ENCODE measurements at regions not wholly inside any gene's neighbourhood (a gene's known extent, or its start where the extent isn't known, plus 50 kb on each side); places are given as distances from the start of the nearest gene placed in this dataset.
"Not testable (repeated sequence)": the region's sequence is repeated elsewhere in the genome, so short reads cannot be mapped to it uniquely, and the experiment has no call there.

DNA sequence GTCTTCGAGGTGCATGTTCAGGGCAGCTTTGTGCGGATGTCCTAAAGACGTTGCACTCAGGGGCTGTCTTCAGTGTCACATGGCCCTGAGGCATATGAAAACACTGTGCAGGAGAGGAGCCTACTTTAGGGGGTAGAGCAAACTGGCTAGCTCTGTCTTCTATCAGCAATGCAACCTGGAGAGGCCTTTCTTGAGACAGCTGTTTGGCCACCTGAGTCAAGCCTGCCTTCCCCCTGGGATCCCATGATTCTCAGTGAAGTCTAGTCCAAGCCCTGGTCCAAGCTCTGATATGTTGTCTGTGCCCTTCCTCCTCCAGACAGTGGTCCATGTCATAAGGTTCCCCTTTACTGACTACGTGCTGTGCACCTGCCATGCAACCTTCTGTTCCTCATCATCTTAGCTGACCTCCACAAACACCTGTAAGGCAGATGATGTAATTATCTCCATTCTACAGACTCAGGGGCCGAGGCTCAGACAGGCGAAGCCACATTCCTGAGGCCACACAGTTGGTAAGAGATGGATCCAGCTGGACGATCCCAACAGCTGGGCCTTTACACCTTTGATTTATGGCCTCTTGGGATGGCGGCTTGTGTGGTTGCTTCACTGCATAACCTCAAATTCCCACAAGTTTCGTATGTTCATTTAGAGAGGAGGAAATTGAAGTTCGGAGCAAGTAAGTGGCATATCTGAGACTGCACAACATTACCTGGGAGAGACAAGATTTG lies 109.9 kb downstream of the COPS8 start:
- no peak for DNase-seq (ENCODE audit: low read depth, low spot score)

DNA sequence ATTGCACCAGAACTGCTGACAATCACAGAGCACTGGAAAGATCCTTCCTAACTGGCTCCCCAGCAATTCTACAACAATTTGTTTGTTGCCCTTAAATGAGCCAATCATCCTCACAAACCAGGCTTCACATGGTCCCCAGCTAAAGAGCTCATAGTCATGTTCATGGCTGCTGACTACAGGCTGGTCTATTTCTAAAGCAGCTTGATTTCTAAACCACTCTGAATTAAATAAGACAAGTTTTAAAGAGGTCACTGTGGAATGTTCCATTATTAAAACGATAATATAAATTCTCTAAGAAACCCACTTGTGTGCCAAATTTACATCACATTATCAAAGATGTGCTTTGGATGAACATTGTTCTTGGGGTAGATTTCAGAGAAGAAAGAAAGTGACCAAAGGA lies 110.7 kb downstream of the COPS8 start:
- no peak for DNase-seq (ENCODE audit: low read depth, low spot score)

DNA sequence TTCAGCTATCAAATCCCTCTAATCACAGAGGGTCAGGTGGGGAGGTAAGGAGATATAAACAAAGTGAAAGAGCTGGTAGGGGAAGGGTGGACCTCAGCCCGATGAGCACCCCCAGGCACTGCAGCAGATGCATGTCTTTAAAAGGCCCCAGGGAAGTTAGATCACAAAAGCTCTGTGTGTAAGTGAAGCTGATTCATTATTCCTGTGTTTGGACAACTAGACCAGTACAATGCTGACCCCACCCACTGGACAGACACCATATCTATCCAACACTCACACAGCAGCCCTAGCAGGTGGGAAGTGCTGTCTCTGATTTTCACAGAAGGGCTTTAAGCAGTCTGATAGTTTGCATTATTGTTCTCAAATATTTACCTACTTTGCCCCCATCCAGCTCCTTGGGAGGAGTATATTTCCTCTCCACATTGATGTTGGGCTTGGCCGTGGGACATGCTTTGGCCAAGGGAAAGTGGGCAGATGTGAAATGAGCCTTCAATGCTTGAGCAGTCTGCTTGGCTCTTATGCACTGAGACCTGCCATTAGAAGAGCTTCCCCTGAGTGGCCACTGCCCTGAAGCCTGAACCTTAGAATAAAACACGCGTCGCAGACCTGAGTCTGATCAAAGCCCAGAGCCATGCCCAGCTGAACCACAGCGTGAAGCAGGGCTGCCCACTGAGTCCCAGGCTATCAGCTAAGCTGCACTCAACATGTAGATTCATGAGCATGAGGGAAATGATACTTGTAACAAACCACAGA lies 111.4 kb downstream of the COPS8 start:
- DNase-seq (ENCODE audit: low read depth, low spot score) = no peak

DNA sequence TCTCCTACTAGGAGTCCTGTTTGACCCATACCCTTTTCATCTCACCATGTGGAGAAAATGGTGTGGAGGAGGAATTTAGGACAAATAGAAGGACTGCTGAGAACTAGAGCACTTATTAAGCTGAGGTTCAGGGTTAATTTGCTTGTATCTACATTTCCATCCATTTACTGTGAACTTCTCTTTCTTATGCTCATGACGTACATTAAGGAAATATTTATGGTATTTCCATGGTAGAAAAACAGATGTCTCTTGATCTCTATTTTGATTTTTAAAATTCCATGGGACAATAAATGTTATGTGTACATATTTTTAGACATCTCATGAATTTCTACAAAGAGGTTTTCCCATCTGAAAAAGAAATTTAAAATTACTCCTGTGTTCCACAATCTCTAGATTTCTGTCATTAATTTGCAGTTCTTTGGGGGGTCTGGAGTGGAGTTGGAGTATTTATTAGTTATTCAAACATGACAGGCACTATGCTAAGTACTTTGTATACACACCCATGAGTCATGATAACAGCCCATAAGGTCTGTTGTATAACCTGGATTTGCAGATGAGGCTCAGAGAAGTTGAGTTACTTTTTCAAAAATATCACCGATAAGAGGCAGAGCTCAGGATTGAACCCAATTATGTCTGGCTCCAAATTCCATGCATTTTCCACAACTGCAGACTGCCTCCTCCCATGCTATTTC lies 112.6 kb downstream of the COPS8 start:
- no peak for DNase-seq (ENCODE audit: low read depth, low spot score)

DNA sequence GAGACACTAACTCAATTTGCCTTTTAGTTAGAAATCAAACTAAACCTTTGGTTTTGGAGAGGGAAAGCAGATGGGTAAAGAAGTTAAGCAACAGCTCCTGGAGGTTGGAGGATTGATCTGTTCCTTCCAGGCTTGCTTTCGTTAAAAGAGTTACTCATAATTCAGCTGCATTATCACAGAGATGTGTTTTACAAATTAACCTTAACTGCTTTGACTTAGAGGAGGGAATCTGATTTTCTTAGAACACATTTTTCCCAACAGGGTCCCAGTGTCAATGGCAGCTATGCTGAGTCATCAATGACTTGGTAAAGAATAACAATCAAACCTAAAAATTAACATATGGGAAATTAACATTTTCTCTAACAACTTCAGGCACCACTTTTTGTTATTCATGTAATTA lies 113.4 kb downstream of the COPS8 start:
- no peak for DNase-seq (ENCODE audit: low read depth, low spot score)

DNA sequence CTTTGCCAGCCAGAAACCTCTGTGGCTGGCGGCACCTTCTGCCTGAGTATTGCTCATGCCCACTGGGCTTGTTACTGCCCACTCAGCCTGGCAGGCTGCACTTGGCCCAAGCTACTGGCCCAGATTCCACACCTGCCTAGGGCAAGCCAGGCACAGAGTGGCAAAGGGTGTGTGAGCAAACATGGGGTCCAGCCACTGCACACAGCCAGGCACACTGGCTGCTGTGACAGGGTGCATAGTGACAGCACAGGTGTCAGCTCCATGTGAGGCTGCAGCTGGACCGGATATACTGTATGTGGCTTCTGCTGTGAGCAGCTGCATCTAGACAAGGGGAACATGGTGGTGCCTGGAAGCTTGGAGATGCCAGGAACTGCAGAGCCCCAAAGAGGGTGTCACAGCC lies 113.9 kb downstream of the COPS8 start:
- no peak for DNase-seq (ENCODE audit: low read depth, low spot score)

DNA sequence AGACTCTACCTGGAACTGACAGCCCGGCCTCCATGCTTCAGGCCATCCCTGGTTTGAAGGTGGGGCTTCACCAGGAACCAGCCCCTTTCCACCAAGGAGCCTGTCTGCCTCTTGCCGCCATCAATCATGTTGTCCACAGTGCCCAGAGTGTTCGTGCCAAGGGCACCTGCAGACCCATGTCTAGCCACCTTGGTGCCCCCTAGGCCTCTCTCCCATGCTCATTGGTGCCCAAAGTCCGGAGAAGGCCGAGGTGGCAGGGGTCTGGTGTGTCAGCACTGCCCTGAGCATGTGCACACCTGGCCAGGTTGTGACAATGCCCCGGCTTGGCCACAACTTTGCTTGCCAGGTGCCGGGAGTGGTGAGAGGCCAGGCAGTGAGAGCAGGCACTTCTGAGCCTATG lies 114.8 kb downstream of the COPS8 start:
- DNase-seq (ENCODE audit: low read depth, low spot score) = no peak

DNA sequence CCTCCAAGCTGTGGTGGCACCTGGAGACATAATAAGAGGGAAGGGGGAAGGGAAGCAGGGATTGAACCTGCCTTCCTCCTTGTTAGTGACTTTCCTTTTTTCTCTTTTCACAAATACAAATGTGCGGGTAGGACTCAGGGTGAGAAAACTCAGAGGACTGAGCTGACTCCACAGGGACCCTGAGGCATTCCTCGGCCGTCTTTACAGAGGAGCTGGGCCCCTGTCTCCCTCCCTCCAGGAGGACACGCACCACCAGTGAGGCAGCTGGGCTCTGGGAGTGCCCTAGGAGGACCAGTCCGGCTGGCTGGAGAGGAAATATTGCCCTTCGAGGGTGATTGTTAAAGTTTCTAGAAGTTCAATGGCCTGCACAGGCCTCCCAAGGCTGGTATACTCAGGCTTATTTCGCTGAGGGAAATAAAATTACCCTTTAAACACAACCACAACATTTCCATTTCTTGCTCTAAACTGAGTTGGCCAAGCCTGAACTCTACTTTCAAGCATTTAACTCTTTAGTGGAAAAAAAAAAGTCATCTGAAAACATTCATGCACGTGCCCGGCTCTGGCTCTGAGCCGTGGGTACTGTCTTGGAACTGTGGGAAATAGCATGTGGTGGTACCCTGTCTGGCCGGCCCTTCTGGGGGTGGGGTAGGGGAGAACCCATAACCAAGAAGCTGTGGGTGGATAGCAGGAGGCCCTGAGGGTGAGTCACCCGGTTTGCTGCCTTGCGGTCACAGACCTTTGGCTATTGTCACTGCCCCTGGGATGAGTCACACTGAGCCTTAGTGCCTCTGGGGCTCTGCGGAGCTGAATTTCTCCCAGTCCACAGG lies 116.0 kb downstream of the COPS8 start:
- DNase-seq (ENCODE audit: low read depth, low spot score) = no peak

DNA sequence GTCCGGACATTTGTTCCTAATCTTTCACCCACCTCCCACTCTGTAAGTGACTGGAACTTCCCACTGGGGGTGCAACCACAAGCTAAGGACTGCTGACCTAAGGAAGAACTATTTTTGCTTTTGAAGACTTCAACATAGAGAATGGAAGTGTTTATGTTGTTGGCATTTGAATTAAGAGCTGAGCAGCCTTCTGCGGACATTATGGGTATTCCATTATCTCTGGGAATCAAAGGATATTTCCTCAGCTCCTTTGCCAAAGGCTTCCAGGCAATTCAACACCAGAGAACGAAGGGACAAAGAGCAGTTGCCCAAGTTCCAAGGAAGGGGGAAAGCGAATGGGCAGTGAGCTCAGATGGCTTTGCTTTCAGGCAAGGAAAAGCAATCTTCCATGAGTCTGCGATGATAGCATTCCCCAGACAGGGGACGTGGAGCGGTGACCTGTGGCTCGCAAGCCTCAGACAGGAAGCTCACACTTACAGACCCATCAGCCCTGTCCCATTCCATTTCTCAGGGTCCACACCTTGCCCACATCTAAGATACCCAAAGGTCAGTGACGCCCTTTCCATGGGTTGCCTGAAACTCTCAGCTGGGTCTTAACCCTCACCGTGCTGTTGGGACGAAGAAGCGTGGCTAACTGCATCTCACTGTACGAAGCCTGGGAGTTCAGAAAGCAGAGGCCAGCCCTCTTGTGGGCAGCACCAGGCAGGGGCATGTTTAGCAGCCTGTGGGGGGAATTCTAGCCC lies 116.8 kb downstream of the COPS8 start:
- no peak for DNase-seq (ENCODE audit: low read depth, low spot score)

DNA sequence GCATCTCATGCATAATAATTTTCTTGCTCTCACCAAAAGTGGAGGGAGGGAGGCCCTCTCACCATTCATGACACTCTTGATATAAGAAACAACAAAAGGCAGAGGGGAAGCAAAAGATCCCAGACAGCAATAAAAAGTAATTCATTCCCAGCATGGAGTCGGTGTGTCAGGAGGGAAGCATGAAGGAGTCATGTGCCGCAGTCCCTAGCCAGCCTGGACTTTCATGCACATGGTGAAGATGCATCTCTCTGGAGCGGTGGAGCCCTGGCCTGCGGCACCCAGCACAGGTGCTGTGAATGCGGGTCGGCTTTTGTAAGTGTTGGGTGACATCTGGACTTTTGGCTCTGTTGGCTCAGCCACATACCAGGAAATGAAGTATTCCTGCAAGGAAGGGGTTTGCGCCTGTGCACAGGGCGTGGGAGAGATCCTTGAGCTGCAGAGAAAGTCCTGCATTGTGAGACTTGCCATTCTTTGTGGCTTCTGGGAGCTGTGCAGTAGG lies 119.4 kb downstream of the COPS8 start:
- DNase-seq (ENCODE audit: low read depth, low spot score) = no peak

DNA sequence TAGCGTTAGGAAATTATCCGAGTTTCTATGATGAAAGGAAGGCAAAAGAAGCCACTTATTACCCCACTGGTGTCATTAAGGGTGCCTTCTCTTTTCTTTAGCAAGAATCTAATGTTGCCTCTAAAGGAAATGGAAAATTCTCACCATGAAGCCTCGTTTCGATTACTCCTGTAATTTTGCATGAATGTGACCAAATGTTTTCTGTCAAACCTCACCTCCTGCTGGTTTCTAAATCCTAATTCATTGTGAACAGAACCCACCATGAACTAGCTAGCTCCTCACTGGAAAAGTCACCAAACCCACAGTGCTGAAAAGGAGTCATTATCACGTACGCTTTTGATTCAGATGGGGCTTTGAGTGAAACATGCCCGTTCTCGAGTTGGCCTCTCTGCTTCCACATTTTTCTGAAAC lies 119.9 kb downstream of the COPS8 start:
- DNase-seq (ENCODE audit: low read depth, low spot score) = no peak

DNA sequence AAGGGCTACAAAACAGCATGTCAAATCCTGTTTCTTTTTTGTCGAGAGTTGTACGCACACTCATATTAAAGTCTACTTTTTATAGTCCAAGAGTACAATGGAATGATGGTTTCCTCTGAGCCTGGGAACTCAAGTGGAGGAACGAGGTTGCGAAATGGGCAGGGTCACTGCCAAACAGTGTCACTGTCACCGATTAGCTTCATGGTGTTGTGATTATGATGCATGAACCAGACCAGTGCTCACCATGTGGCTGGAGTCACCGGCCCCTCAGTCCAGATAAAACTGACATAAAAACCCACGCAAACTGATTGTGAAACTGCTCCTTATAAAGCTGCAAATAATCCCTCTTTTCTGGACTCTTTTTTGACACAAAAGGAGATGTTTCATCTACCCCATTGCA lies 122.0 kb downstream of the COPS8 start:
- DNase-seq (ENCODE audit: low read depth, low spot score) = no peak

DNA sequence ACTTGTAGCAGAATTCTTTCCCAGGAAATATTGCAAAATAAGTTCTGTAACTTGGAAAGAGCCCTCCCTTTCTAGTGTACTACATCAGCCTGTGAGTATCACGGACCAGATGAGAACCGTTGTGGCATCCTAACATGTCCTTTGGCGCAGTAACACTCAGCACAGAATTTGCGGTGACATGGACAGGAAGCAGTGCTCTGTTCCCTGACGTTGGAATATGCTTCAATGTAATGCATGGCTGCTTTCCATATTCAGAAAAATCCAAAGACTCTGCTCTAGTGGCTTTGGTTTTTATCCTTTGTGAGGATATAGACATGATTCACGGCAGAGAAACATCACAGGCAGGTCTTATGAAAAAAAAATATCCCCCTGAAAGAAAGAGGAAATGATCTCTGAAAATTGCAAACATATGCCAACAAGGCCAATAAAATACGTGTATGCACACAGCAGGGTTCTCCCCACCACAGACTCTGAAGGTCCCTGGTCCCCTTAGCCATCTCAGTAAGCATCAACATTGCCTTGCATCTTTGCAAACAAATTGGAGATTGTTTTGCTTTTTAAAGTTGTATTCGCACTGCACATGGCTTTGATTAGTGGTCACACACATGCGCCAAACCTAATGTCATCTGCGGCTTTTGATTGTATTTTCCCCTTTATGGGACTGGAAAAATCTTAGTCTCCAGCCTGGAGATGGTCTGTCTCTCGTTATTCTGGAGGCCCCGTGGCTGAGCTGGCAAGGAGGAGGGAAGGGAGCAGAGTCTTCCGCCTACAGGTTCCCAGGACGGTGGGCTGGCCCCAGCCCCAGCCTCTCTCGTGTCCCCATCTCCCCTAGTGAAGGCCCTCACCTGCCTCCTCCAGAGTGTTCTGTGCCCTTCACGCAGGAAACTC lies 122.9 kb downstream of the COPS8 start:
- no peak for DNase-seq (ENCODE audit: low read depth, low spot score)

DNA sequence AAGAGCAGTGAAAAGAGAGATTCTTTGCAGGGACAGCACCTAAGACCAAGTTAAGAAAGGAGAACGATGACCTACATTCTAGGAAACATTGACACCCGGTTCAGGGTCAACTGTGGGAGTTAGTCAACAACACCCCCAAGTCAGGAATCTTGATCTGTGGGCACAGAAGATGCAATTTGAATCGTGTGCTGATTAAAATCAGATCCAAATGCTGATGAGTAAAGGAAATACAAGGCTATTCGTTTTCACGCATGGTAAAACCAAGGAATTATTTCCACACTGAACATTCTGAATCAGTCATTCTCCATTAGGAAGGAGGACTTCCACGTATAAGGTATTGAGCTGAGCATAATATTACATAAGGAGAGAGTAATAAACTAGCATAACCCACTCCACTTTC lies 124.2 kb downstream of the COPS8 start:
- DNase-seq (ENCODE audit: low read depth, low spot score) = no peak

DNA sequence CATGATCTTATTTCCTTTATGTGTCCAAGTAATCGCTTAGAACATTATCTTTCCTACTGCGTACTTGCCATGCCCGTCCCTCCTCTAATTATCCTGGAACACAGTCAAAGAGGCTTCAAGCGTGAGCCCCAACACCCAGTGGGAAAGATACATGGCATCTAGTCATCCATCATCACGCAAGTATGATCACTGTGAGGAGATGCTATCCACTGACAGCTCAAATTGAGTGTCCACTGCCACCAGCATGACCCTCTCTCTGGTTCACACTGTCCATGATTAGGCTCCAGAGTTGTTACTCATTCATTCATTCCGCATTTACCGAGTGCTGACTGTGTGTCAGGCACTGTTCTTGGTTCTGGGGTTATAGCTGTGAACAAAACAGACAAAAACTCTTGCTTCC lies 124.6 kb downstream of the COPS8 start:
- no peak for DNase-seq (ENCODE audit: low read depth, low spot score)

DNA sequence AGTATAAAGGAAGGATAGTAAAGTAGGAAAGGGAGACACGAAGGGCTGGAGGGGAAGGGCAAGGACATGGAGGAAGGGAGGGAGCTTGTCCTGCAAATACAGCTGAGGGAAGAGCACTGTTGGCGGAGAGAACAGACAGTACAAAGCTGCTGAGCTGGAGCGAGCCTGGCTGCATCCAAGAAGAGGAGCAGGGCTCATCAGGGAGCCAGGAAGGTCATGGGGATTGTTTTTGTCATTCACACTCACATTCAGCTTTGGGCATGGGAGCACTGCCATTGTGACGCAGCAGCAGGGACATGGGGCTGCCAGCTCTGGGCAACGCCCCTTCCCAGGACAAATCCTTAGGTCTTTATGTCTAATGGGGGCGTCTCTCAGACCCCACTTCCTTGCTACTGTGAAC lies 125.1 kb downstream of the COPS8 start:
- DNase-seq (ENCODE audit: low read depth, low spot score) = no peak

DNA sequence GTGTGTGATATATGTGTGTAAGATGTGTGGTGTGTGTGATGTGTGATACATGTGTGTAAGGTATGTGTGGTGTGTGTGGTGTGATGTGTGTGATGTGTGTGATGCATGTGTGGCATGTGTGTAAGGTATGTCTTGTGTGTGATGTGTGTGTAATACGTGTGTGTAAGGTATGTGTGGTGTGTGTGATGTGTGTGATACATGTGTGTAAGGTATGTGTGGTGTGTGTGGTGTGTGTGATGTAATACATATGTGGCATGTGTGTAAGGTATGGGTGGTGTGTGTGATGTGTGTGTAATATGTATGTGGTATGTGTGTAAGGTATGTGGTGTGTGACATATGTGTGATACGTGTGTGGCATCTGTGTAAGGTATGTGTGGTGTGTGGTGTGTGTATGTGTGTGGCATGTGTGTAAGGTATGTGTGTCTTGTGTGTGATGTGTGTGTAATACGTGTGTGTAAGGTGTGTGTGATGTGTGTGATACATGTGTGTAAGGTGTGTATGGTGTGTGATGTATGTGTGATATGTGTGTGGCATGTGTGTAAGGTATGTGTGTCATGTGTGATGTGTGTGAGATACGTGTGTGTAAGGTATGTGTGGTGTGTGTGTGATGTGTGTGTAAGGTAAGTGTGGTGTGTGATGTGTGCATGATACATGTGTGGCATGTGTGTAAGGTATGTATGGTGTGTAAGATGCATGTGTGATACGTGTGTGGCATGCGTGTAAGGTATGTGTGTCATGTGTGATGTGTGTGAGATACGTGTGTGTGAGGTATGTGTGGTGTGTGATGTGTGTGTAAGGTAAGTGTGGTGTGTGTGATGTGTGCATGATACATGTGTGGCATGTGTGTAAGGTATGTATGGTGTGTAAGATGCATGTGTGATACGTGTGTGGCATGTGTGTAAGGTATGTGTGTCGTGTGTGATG lies 126.9 kb downstream of the COPS8 start:
- DNase-seq (ENCODE audit: low read depth, low spot score) = not testable (repeated sequence)

DNA sequence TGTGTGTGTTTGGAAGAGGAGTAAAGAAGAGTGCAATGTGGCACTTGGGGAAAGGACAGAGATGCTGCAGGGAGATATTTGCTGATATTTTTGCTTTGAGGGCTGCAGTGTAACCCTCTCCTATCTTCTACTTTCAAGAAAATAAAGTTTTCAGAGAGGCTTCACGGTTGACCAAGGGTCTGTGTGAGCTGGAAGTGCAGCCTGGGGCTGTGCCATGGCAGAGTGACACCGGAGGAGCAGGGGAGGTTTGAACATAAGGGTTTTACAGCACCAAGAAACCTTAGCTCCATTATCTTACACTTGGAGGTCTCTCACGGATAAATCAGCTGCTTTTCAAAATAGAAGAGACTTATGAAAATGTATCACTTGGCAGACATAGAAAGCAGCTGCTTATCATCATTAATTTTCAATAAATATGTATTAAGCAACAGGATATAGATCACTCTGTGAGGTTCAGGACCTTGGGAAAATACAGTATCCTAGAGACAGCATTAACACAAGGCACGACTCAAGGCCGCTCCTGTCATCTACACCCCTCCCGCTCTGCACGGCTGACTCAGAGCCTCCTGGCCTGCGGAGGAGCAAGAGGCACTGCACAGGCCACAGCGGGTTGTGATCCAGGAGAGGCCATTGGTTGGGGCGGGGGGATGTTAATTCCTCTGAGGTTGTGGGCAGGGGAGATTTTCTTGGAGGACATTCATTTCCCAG lies 127.8 kb downstream of the COPS8 start:
- DNase-seq (ENCODE audit: low read depth, low spot score) = no peak
